Spleen (tissue), 7 donors: ENCODE measurements at regions not wholly inside any gene's neighbourhood (a gene's known extent, or its start where the extent isn't known, plus 50 kb on each side); places are given as distances from the start of the nearest gene placed in this dataset.

Experiments
- CTCF ChIP-seq, 11 experiments: fragments of 200-600 bp in 7 of 11; fragments of 450-650 bp in 4 of 11; sonication (generic) in 4 of 11; IDR thresholded peaks in 8 of 11; conservative IDR thresholded peaks in 3 of 11; 1 replicate in 7 of 11; 2 replicates in 4 of 11; pipeline versions ENCODE4 v1.4.0 to v1.8.0; 2016 to 2021; ENCODE audit warnings: antibody characterized with exemption in 11 of 11, inconsistent platforms in 4 of 11, mild to moderate bottlenecking in 1 of 11
- POLR2A ChIP-seq, 3 donors: fragments of 450-650 bp; IDR thresholded peaks; one replicate each; pipeline ENCODE4 v1.5.1; 2017; ENCODE audit warnings: antibody characterized with exemption in 3 of 3, mild to moderate bottlenecking in 1 of 3
- donor health status: DM: no; HTN: no; CAD: no; lungs with moderate emphysema.
- donor health status: DM: no; HTN: no; CAD: no.
- donor health status: DM: no; HTN: no; CAD: no.

- no peak for TF ChIP-seq CTCF (IDR thresholded peaks at IDR 0.05 in 8 of 11, conservative IDR thresholded peaks at IDR 0.05 in 3 of 11)
- no peak for TF ChIP-seq POLR2A (IDR thresholded peaks at IDR 0.05)
Measured at GRCh38 chr3:164459521-164460151, 618.7 kb downstream of the SI start.
